ENCODE measurements at regions not wholly inside any gene's neighbourhood (a gene's known extent, or its start where the extent isn't known, plus 50 kb on each side); places are given as distances from the start of the nearest gene placed in this dataset.

DNA sequence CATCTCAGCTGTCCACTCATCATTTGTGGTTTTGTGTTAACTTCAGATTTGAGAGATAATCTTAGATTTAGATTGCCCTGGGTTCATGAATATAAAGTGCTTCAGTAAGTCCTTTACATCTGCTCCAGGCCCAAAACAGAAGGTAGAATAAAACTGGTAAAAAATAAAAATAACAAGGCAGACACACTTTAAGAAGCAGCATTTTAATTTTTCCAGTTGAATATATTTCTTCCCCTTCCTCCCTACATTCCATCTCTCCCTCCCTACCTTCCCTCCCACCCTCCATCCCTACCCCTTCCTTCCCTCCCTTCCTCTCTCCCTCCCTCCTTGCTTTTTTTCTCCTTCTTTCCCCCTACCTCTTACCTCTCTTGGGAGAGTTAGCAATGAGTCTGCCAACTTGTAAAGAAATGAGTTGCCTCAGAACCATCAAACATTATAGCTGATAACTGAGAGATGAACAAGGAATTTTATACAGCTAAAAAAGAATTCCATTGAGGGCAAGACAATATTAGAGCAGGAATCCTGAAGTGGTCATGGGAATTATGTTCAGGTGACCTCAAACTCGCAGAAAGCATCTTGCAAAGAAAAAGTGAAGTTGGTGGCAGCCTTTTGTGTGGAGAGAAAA, 145.0 kb upstream of the SOX4 start:
- no peak overlapping the region for H3K27ac Mint-ChIP-seq
- no peaks in the 10 kb centered on the region for H3K27me3 Mint-ChIP-seq (ENCODE audit: low read depth)
- H3K4me3 Mint-ChIP-seq = no peak overlapping the region
- H3K9me3 Mint-ChIP-seq = no peaks in the 10 kb centered on the region
- H3K4me1 Mint-ChIP-seq = no peaks in the 10 kb centered on the region
- TF ChIP-seq CTCF (IDR thresholded peaks at IDR 0.05; ENCODE audit: unreplicated experiment in 3 of 3) = no peak
- H3K36me3 Mint-ChIP-seq (ENCODE audit: low read depth) = no peaks in the 10 kb centered on the region

DNA sequence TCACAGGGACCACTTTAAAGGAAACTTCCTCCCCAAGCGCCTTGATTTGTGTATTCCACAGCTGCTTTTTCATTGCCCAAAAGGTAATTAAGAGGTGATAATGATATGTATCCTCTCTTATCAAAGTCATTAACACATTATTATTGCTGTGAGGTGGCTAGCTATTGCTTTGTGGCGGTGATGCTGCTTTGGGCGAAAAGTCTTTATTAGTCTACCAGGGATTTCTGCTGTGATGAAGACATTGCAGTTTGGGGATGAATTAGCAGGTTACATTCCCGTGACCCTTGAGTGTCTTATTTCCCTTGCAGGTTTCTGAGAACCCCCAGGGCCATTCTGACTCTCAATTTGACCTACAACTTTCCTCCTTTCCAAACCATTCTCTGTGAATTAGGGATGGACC, 143.4 kb upstream of the SOX4 start:
- TF ChIP-seq CTCF (IDR thresholded peaks at IDR 0.05; ENCODE audit: unreplicated experiment in 3 of 3) = no peak
- H3K27ac Mint-ChIP-seq = no peak overlapping the region
- H3K36me3 Mint-ChIP-seq (ENCODE audit: low read depth) = no peaks in the 10 kb centered on the region
- H3K4me1 Mint-ChIP-seq = peaks cover 6% of the 10 kb centered on the region
- no peaks in the 10 kb centered on the region for H3K27me3 Mint-ChIP-seq (ENCODE audit: low read depth)
- H3K4me3 Mint-ChIP-seq = no peak overlapping the region
- no peaks in the 10 kb centered on the region for H3K9me3 Mint-ChIP-seq

DNA sequence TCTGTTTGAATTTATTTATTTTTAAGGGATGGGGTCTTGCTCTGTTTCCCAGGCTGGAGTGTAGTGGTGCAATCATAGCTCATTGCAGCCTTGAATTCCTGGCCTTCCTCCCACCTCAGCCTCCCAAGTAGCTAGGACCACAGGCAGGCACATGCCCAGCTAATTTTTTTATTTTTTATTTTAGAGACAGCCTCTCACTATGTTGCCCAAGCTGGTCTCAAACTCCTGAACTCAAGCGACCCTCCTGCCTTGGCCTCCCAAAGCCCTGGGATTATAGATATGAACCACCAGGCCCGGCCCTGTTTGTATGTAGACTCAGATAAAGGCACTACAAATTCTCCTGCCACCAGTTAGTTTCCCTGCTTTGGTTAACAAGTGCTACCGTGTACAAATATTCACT, 142.9 kb upstream of the SOX4 start:
- H3K9me3 Mint-ChIP-seq = no peaks in the 10 kb centered on the region
- no peaks in the 10 kb centered on the region for H3K27me3 Mint-ChIP-seq (ENCODE audit: low read depth)
- no peak for TF ChIP-seq CTCF (IDR thresholded peaks at IDR 0.05; ENCODE audit: unreplicated experiment in 3 of 3)
- H3K4me1 Mint-ChIP-seq = peaks cover 8% of the 10 kb centered on the region
- H3K36me3 Mint-ChIP-seq (ENCODE audit: low read depth) = no peaks in the 10 kb centered on the region
- no peak overlapping the region for H3K27ac Mint-ChIP-seq
- H3K4me3 Mint-ChIP-seq = no peak overlapping the region

GRCh38 chr6:21451546-21452013, 142.0 kb upstream of the SOX4 start:
- Mint-ChIP-seq H3K27me3 (ENCODE audit: low read depth) (no peaks in the 10 kb centered on the region), H3K4me1 (peaks cover 12% of the 10 kb centered on the region), H3K9me3 (no peaks in the 10 kb centered on the region), H3K4me3 (no peak overlapping the region), H3K36me3 (ENCODE audit: low read depth) (no peaks in the 10 kb centered on the region), H3K27ac (peak overlapping the region in 1 of 3 experiments; percentile 12)
- no peak for TF ChIP-seq CTCF (IDR thresholded peaks at IDR 0.05; ENCODE audit: unreplicated experiment in 3 of 3)

DNA sequence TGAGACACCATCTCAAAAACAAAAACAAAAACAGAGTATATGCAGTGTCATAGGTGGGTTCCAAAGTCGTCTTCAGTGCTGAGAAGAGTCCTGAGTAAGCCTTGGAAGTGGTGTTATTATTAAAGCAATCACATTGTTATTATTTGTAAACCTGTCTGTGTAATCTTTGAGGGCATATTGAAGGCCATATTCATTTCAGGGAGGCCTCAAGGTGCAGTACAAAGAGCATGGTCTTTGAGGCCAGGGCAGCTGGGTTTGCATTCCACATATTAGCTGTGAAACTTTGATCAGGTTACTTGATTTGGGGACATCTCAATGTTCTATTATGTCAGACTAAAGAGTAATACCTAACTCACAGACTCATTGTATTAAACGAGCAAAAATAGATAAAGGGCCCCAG, 139.3 kb upstream of the SOX4 start:
- Mint-ChIP-seq H3K36me3 (ENCODE audit: low read depth) (no peaks in the 10 kb centered on the region), H3K27me3 (ENCODE audit: low read depth) (no peaks in the 10 kb centered on the region), H3K4me1 (peaks cover 12% of the 10 kb centered on the region), H3K4me3 (no peak overlapping the region), H3K27ac (no peak overlapping the region), H3K9me3 (no peaks in the 10 kb centered on the region)
- TF ChIP-seq CTCF (IDR thresholded peaks at IDR 0.05; ENCODE audit: unreplicated experiment in 3 of 3) = no peak

DNA sequence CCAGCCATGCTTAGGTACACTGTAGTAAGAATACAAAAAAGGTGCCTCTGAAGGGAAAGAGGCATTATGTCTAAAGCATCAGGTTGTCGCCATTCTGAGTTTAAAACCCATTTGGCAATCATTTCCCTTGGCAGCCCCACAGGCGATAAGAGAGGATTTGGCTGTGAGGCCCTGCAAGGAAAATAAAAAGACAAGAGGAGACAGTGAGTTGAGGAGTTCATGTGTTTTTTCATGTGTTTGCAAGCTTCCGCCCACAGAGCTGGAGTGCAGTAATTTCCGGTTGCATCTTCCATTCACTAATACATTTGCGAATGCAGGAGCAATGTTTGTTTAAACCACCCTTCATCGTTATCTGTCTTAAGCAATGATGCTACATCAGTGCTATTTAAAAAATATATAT, 138.5 kb upstream of the SOX4 start:
- Mint-ChIP-seq H3K36me3 (ENCODE audit: low read depth) (no peaks in the 10 kb centered on the region), H3K27me3 (ENCODE audit: low read depth) (no peaks in the 10 kb centered on the region), H3K27ac (peak overlapping the region; percentile 18 to 88 (median 81)), H3K9me3 (no peaks in the 10 kb centered on the region), H3K4me1 (peaks cover 16% of the 10 kb centered on the region), H3K4me3 (no peak overlapping the region)
- TF ChIP-seq CTCF (IDR thresholded peaks at IDR 0.05; ENCODE audit: unreplicated experiment in 3 of 3) = no peak

Measured in nephron (organoid).